ENCODE measurements at regions not wholly inside any gene's neighbourhood (a gene's known extent, or its start where the extent isn't known, plus 50 kb on each side); places are given as distances from the start of the nearest gene placed in this dataset.
"Not testable (repeated sequence)": the region's sequence is repeated elsewhere in the genome, so short reads cannot be mapped to it uniquely, and the experiment has no call there.

DNA sequence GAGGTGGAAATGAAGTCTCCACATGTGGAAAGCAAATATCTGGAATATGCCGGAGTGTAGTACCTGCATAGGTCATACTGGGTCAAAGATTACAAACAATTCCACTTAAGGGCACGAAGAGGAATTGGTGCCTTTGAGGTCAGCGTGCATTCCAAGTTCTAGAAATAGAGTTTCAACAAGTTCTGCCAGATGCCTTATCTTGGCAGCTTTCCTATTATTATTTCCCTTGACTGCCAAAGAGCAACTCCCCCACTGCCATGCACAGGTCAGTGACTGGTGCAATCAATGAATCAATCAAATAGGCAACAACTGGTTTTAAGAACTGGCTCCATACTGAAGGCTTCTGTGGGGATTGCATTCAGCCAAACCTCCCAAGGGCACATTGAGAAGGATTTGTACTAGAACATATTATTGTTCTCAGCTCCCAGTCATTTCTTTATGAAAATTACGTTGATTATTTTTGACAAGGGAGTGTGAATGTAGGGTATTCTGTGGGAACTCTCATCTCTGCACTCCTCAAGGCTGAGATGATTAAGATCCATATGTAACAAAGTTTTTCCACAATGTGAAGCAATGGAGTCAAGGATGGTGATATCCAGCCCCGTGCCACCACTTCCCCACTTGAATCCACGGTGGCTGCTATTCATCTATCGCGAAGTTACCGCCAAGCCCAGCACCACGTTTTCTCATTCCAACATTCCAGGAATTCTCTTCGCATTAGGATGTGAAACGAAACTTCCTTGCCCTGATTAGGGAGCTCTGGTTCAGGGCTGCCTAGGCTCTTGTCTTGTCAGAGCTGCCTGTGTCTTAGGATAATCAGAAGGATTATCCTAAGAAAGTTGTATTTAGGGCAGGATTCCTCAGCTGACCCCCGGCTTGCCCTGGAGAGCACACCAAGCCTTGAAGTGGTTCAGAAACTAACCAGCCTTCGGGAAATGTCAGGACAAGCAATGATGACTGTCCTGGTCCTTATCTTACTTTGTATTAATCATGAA is 115.1 kb upstream of the PCED1B start:
- no peak for DNase-seq (ENCODE audit: low read depth)
- in situ Hi-C loops (cut with HindIII; ENCODE audit: low pct_unique_long_range_greater_than_20kb, low sequenced_read_pairs), result no loop called here

DNA sequence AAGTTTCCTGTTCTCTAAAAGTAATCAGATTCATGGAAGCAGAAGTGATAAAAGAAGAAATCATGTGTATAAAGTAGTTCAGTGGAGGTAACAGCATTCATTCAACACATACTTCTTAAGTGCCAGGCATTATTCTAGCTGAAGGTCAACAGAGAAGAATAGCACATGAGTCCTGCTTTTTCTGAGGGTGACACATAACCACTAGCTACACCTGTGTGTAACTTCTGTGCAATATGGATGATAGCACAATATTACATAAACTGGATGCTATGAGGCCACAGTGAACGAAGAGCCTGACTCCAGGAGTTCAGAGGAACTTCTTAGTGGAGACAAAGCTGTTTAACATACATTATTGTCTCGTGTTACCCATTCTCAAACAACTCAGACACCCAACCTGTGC is 114.3 kb upstream of the PCED1B start:
- in situ Hi-C loops (cut with HindIII; ENCODE audit: low pct_unique_long_range_greater_than_20kb, low sequenced_read_pairs), result no loop called here
- DNase-seq (ENCODE audit: low read depth), result no peak

- in situ Hi-C loops (cut with HindIII; ENCODE audit: low pct_unique_long_range_greater_than_20kb, low sequenced_read_pairs), result no loop called here
- no peak for DNase-seq (ENCODE audit: low read depth)
Observed at GRCh38 chr12:46965880-46966279, 113.5 kb upstream of the PCED1B start.

- in situ Hi-C loops (cut with HindIII; ENCODE audit: low pct_unique_long_range_greater_than_20kb, low sequenced_read_pairs), result no loop called here
- no peak for DNase-seq (ENCODE audit: low read depth)
Observed at GRCh38 chr12:46970636-46971035, 108.8 kb upstream of the PCED1B start.

- DNase-seq (ENCODE audit: low read depth); in situ Hi-C loops (cut with HindIII; ENCODE audit: low pct_unique_long_range_greater_than_20kb, low sequenced_read_pairs): not testable (repeated sequence)
Observed at GRCh38 chr12:46973937-46974336, 105.5 kb upstream of the PCED1B start.

GRCh38 chr12:46977871-46978375 is 101.5 kb upstream of the PCED1B start:
- in situ Hi-C loops (cut with HindIII; ENCODE audit: low pct_unique_long_range_greater_than_20kb, low sequenced_read_pairs), result no loop called here
- DNase-seq (ENCODE audit: low read depth), result no peak

DNA sequence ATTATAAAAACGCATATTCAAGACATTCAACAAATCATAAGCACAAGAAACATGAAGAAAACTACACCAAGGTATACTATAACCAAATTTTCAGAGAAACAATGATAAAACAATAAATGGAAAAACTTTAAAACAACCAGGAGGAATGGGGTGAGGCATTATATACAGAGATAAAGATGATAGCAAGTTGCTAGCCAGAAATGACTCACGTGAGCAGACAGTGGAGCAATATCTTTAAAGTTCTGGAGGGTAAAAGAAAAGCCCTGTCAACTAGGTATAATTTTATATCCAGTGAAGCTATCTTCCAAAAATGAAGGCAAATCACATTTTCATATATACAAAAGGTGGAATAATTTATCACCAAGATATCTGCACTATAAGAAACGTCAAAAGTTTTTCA is 97.8 kb upstream of the PCED1B start:
- DNase-seq (ENCODE audit: low read depth), result no peak
- in situ Hi-C loops (cut with HindIII; ENCODE audit: low pct_unique_long_range_greater_than_20kb, low sequenced_read_pairs), result no loop called here

- in situ Hi-C loops (cut with HindIII; ENCODE audit: low pct_unique_long_range_greater_than_20kb, low sequenced_read_pairs), result no loop called here
- no peak for DNase-seq (ENCODE audit: low read depth)
Observed at GRCh38 chr12:46982629-46983392, 96.6 kb upstream of the PCED1B start.

DNA sequence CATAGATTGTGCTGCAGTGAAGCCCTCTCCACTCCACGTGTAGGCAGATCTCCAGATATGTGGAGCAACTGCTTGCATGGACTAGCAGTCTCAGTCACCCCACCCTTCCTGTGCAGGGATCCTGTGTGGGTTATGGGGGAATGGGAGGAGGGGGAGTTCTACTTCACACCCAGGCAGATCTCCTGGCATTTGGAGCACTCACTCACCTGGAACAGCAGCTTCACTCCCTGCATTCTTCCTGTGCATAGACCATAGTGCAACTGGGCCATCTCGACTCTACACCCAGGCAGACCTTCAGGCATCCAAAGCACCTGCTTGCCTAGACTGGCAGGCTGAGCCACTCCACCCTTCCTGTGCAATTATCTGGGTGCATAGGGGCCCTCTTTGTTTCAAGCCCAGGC is 96.0 kb upstream of the PCED1B start:
- in situ Hi-C loops (cut with HindIII; ENCODE audit: low pct_unique_long_range_greater_than_20kb, low sequenced_read_pairs), result no loop called here
- DNase-seq (ENCODE audit: low read depth), result peak; percentile 57

- in situ Hi-C loops (cut with HindIII; ENCODE audit: low pct_unique_long_range_greater_than_20kb, low sequenced_read_pairs), result no loop called here
- DNase-seq (ENCODE audit: low read depth), result peak; percentile 50
Observed at GRCh38 chr12:46983959-46984841, 95.2 kb upstream of the PCED1B start.

DNA sequence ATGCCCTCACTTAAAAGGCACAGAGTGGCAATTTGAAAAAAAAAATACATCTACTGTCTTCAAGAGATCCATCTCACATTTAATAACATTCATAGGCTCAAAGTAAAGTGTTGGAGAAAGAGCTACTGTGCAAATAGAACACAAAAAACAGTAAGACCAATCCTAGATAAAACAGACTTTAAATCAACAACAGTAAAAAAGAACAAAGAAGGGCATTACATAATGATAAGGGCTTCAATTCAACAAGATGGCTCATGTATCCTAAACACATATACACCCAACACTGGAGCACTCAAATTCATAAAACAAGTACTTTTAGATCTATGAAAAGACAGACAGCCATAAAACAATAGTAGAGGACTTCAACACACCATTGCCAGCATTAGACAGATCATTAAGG is 93.6 kb upstream of the PCED1B start:
- in situ Hi-C loops (cut with HindIII; ENCODE audit: low pct_unique_long_range_greater_than_20kb, low sequenced_read_pairs), result no loop called here
- no peak for DNase-seq (ENCODE audit: low read depth)

GRCh38 chr12:46988122-46988521 is 91.3 kb upstream of the PCED1B start:
- in situ Hi-C loops (cut with HindIII; ENCODE audit: low pct_unique_long_range_greater_than_20kb, low sequenced_read_pairs); DNase-seq (ENCODE audit: low read depth): not testable (repeated sequence)

DNA sequence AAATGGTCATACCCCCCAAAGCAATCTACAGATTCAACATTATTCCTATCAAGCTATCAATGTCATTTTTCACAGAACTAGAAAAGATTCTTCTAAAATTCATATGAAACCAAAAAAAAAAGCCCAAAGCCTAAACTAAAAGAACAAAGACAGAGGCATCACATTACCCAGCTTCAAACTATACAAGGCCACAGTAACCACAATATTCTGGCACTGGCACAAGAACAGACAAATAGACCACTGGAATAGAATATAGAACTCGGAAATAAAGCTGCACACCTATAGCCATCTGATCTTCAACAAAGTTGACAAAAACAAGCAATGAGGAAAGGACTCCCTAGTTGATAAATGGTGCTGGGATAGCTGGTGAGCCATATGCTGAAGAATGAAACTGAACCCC is 89.2 kb upstream of the PCED1B start:
- DNase-seq (ENCODE audit: low read depth), result no peak
- in situ Hi-C loops (cut with HindIII; ENCODE audit: low pct_unique_long_range_greater_than_20kb, low sequenced_read_pairs), result no loop called here

GRCh38 chr12:46992051-46992450 is 87.4 kb upstream of the PCED1B start:
- in situ Hi-C loops (cut with HindIII; ENCODE audit: low pct_unique_long_range_greater_than_20kb, low sequenced_read_pairs), result not testable (repeated sequence)

DNA sequence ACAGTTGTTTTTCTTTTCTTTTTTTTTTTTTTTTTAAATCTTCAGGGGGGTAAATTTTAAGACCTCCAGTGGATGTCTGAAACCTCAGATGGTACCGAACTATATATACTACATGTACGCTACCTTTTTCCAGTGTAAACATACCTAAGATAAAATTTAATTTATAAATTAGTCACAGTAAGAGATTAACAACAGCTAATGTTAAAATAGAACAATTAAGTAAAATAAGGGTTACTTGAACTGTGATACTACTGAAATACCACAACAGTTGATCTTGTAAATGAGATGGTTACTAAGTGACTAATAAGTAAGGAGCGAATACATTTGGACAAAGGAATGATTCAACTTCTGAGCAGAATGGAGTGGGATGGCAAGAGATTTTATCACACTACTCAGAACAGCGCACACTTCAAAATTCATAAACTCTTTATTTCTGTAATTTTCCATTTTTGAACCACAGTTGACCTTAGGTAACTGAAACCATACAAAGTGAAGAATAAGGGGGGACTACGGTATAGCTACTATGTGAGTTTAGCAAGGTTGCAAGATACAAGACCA is 80.5 kb upstream of the PCED1B start:
- DNase-seq (ENCODE audit: low read depth), result peak; percentile 37
- in situ Hi-C loops (cut with HindIII; ENCODE audit: low pct_unique_long_range_greater_than_20kb, low sequenced_read_pairs), result no loop called here

More at GRCh38 chr12:46992051-46992450, 87.4 kb upstream of the PCED1B start:
- not testable (repeated sequence) for DNase-seq (ENCODE audit: low read depth)

DNA sequence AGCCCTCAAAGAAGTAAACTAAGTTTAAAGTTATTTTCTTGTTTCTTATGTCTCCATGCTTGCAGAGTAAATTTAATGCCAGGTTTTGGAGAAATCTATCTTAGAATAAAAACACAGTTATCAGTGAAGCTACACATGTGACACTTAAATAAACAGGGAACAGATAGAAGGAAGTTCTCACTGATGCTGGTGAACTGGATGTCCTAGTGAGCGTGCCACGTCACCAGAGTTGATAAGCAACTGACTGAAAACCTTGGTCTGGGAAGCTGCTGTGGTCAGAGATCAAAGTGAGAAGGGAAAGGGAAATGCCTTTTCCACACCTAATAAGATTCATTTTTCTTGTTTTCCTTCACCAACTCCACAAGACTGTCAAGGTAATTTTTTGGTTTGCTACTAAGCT is 74.8 kb upstream of the PCED1B start:
- DNase-seq (ENCODE audit: low read depth), result no peak
- in situ Hi-C loops (cut with HindIII; ENCODE audit: low pct_unique_long_range_greater_than_20kb, low sequenced_read_pairs), result no loop called here

GRCh38 chr12:47007048-47007447 is 72.4 kb upstream of the PCED1B start:
- no peak for DNase-seq (ENCODE audit: low read depth)
- in situ Hi-C loops (cut with HindIII; ENCODE audit: low pct_unique_long_range_greater_than_20kb, low sequenced_read_pairs), result no loop called here

GRCh38 chr12:47012552-47012951 is 66.9 kb upstream of the PCED1B start:
- in situ Hi-C loops (cut with HindIII; ENCODE audit: low pct_unique_long_range_greater_than_20kb, low sequenced_read_pairs), result no loop called here
- no peak for DNase-seq (ENCODE audit: low read depth)
